Hepatocyte (in vitro differentiated cells): ENCODE measurements at regions not wholly inside any gene's neighbourhood (a gene's known extent, or its start where the extent isn't known, plus 50 kb on each side); places are given as distances from the start of the nearest gene placed in this dataset.
"Not testable (repeated sequence)": the region's sequence is repeated elsewhere in the genome, so short reads cannot be mapped to it uniquely, and the experiment has no call there.

Experiments used
- CTCF ChIP-seq: fragments of 200-600 bp; sonication (generic); IDR thresholded peaks from 2 replicates; pipeline ENCODE4 v1.5.1; 2016; ENCODE audit warnings: antibody characterized with exemption, mild to moderate bottlenecking; ENCODE audit not compliant: poor library complexity
- EZH2 ChIP-seq: fragments of 200-600 bp; sonication (generic); IDR thresholded peaks from 2 replicates; pipeline ENCODE4 v1.6.1; 2016; ENCODE audit warnings: antibody characterized with exemption, mild to moderate bottlenecking, borderline replicate concordance
- EZH2phosphoT487 ChIP-seq: fragments of 200-600 bp; sonication (generic); IDR thresholded peaks from one replicate; pipeline ENCODE4 v1.6.1; 2018; ENCODE audit warnings: antibody characterized with exemption, mild to moderate bottlenecking, low read depth, moderate library complexity; ENCODE audit not compliant: unreplicated experiment, severe bottlenecking

GRCh38 chr2:37762281-37762680 lies 90.8 kb upstream of the CDC42EP3 start:
- TF ChIP-seq CTCF, EZH2phosphoT487, EZH2: not testable (repeated sequence)
